Neural progenitor cell (in vitro differentiated cells): ENCODE measurements at regions not wholly inside any gene's neighbourhood (a gene's known extent, or its start where the extent isn't known, plus 50 kb on each side); places are given as distances from the start of the nearest gene placed in this dataset.

Experiments
- DNase-seq: peaks from one replicate; pipeline ENCODE4 v3.0.0-alpha.2; 2016; ENCODE audit warnings: low spot score
- H2AFZ ChIP-seq: fragments of 200-600 bp; sonication (generic); replicated peaks from 2 replicates; pipeline ENCODE4 v1.6.1; 2016; ENCODE audit warnings: antibody characterized with exemption
- H3F3A ChIP-seq: fragments of 200-600 bp; sonication (generic); 2 replicates; pipeline ENCODE4 v1.6.1; 2016; ENCODE audit warnings: antibody characterized with exemption, low read depth
- H3K27ac ChIP-seq: fragments of 200-600 bp; sonication (generic); 2 replicates; pipeline ENCODE4 v1.5.1; 2016; ENCODE audit warnings: mild to moderate bottlenecking
- H3K27me3 ChIP-seq: fragments of 200-600 bp; sonication (generic); 2 replicates; pipeline ENCODE4 v1.6.1; 2016; ENCODE audit warnings: mild to moderate bottlenecking, moderate library complexity
- H3K36me3 ChIP-seq: fragments of 200-600 bp; sonication (generic); 2 replicates; pipeline ENCODE4 v1.5.1; 2016
- H3K4me1 ChIP-seq: fragments of 200-600 bp; sonication (generic); 2 replicates; pipeline ENCODE4 v1.6.1; 2016; ENCODE audit warnings: mixed run types
- H3K4me2 ChIP-seq: fragments of 200-600 bp; sonication (generic); 2 replicates; pipeline ENCODE4 v1.6.1; 2016
- H3K4me3 ChIP-seq: fragments of 200-600 bp; sonication (generic); 2 replicates; pipeline ENCODE4 v1.5.1; 2016
- H3K79me2 ChIP-seq: fragments of 200-600 bp; sonication (generic); 2 replicates; pipeline ENCODE4 v1.6.1; 2016; ENCODE audit warnings: low read depth
- H3K9ac ChIP-seq: fragments of 200-600 bp; sonication (generic); 2 replicates; pipeline ENCODE4 v1.6.1; 2016
- H3K9me3 ChIP-seq: fragments of 200-600 bp; sonication (generic); 2 replicates; pipeline ENCODE4 v1.5.1; 2016; ENCODE audit warnings: low read depth
- H4K20me1 ChIP-seq: fragments of 200-600 bp; sonication (generic); 2 replicates; pipeline ENCODE4 v1.6.1; 2016; ENCODE audit warnings: low read depth
- H3K27ac Mint-ChIP-seq: 3 replicates; pipeline ENCODE4 v1.8.0; 2021; ENCODE audit warnings: mixed read lengths
- H3K27me3 Mint-ChIP-seq: 2 replicates; pipeline ENCODE4 v1.8.0; 2022; ENCODE audit warnings: low read depth, mild to moderate bottlenecking, inconsistent platforms, moderate library complexity, mixed read lengths; ENCODE audit not compliant: insufficient read depth
- H3K36me3 Mint-ChIP-seq: 3 replicates; pipeline ENCODE4 v1.8.0; 2021; ENCODE audit warnings: mixed read lengths
- H3K4me1 Mint-ChIP-seq: 3 replicates; pipeline ENCODE4 v1.8.0; 2021; ENCODE audit warnings: mixed read lengths
- H3K4me3 Mint-ChIP-seq: 3 replicates; pipeline ENCODE4 v1.8.0; 2021; ENCODE audit warnings: mild to moderate bottlenecking, moderate library complexity, mixed read lengths
- H3K9me3 Mint-ChIP-seq: 3 replicates; pipeline ENCODE4 v1.8.0; 2020; ENCODE audit warnings: mixed read lengths
- CTCF ChIP-seq: fragments of 200-600 bp; sonication (generic); IDR thresholded peaks from 2 replicates; pipeline ENCODE4 v1.5.1; 2017; ENCODE audit warnings: antibody characterized with exemption, mild to moderate bottlenecking
- EZH2 ChIP-seq: fragments of 200-600 bp; sonication (generic); IDR thresholded peaks from 2 replicates; pipeline ENCODE4 v1.6.1; 2017; ENCODE audit warnings: antibody characterized with exemption, mild to moderate bottlenecking, moderate library complexity
- EZH2phosphoT487 ChIP-seq: fragments of 200-600 bp; sonication (generic); IDR thresholded peaks from 2 replicates; pipeline ENCODE4 v1.6.1; 2017; ENCODE audit warnings: antibody characterized with exemption

- no peak for DNase-seq
- H3K4me3 Mint-ChIP-seq, result no peak overlapping the region
- Histone ChIP-seq H3K27ac (no peak overlapping the region), H4K20me1 (no peaks in the 10 kb centered on the region), H3K9ac (no peak overlapping the region), H2AFZ (no peak overlapping the region), H3K36me3 (no peaks in the 10 kb centered on the region), H3K79me2 (no peaks in the 10 kb centered on the region), H3K9me3 (no peaks in the 10 kb centered on the region), H3F3A (no peaks in the 10 kb centered on the region), H3K27me3 (no peaks in the 10 kb centered on the region), H3K4me1 (no peaks in the 10 kb centered on the region), H3K4me3 (no peak overlapping the region), H3K4me2 (no peak overlapping the region)
- H3K27ac Mint-ChIP-seq, result no peak overlapping the region
- TF ChIP-seq EZH2, result no peak
- no peak for TF ChIP-seq EZH2phosphoT487
- no peak for TF ChIP-seq CTCF
- H3K36me3 Mint-ChIP-seq, result no peaks in the 10 kb centered on the region
- H3K27me3 Mint-ChIP-seq, result no peaks in the 10 kb centered on the region
- H3K9me3 Mint-ChIP-seq, result no peaks in the 10 kb centered on the region
- no peaks in the 10 kb centered on the region for H3K4me1 Mint-ChIP-seq
Measured at GRCh38 chr3:102099913-102100312, 250.6 kb downstream of the NFKBIZ start.

- no peak overlapping the region for H3K4me3 Mint-ChIP-seq
- no peaks in the 10 kb centered on the region for H3K27me3 Mint-ChIP-seq
- DNase-seq, result no peak
- H2AFZ ChIP-seq, result no peak overlapping the region
- no peak overlapping the region for H3K27ac ChIP-seq
- no peak overlapping the region for H3K9ac ChIP-seq
- H3K9me3 Mint-ChIP-seq, result peaks cover 2% of the 10 kb centered on the region
- H3K36me3 ChIP-seq, result no peaks in the 10 kb centered on the region
- no peak overlapping the region for H3K4me2 ChIP-seq
- H3F3A ChIP-seq, result no peaks in the 10 kb centered on the region
- H3K79me2 ChIP-seq, result no peaks in the 10 kb centered on the region
- H3K4me3 ChIP-seq, result no peak overlapping the region
- H3K4me1 Mint-ChIP-seq, result no peaks in the 10 kb centered on the region
- no peak overlapping the region for H3K27ac Mint-ChIP-seq
- no peaks in the 10 kb centered on the region for H3K36me3 Mint-ChIP-seq
- TF ChIP-seq EZH2, result no peak
- TF ChIP-seq EZH2phosphoT487, result no peak
- no peak for TF ChIP-seq CTCF
- H4K20me1 ChIP-seq, result no peaks in the 10 kb centered on the region
- no peaks in the 10 kb centered on the region for H3K4me1 ChIP-seq
- H3K9me3 ChIP-seq, result no peaks in the 10 kb centered on the region
- no peaks in the 10 kb centered on the region for H3K27me3 ChIP-seq
Measured at GRCh38 chr3:102102394-102102793, 253.1 kb downstream of the NFKBIZ start.

- no peaks in the 10 kb centered on the region for H3K27me3 ChIP-seq
- no peaks in the 10 kb centered on the region for H3K36me3 Mint-ChIP-seq
- no peak for TF ChIP-seq EZH2
- TF ChIP-seq EZH2phosphoT487, result no peak
- TF ChIP-seq CTCF, result no peak
Measured at GRCh38 chr3:102104033-102104432, 254.7 kb downstream of the NFKBIZ start.

More at GRCh38 chr3:102104033-102104432, 254.7 kb downstream of the NFKBIZ start:
- Histone ChIP-seq H3K9me3 (no peaks in the 10 kb centered on the region), H3K27ac (no peak overlapping the region), H3F3A (no peaks in the 10 kb centered on the region), H3K4me1 (no peaks in the 10 kb centered on the region), H3K4me3 (no peak overlapping the region), H3K4me2 (no peak overlapping the region), H2AFZ (no peak overlapping the region), H3K79me2 (no peaks in the 10 kb centered on the region), H4K20me1 (no peaks in the 10 kb centered on the region), H3K36me3 (no peaks in the 10 kb centered on the region), H3K9ac (no peak overlapping the region)
- Mint-ChIP-seq H3K4me1 (no peaks in the 10 kb centered on the region), H3K27me3 (no peaks in the 10 kb centered on the region), H3K9me3 (peaks cover 2% of the 10 kb centered on the region), H3K27ac (no peak overlapping the region), H3K4me3 (no peak overlapping the region)
- no peak for DNase-seq
